H9 (cell line): ENCODE measurements at regions not wholly inside any gene's neighbourhood (a gene's known extent, or its start where the extent isn't known, plus 50 kb on each side); places are given as distances from the start of the nearest gene placed in this dataset.

ENCODE experiments used
- DNase-seq: peaks from one replicate; pipeline ENCODE4 v3.0.0-alpha.2; 2017
- H2AFZ ChIP-seq: one replicate; pipeline ENCODE4 v1.6.1; 2013; ENCODE audit warnings: mild to moderate bottlenecking, low read length, control low read depth, moderate library complexity
- H2AK5ac ChIP-seq: 2 replicates; pipeline ENCODE4 v1.6.1; 2013; ENCODE audit warnings: low read length, control low read depth, mixed read lengths; ENCODE audit not compliant: insufficient read length
- H2BK120ac ChIP-seq: one replicate; pipeline ENCODE4 v1.6.1; 2013; ENCODE audit warnings: low read depth, mild to moderate bottlenecking, low read length, control low read depth, inconsistent platforms; ENCODE audit not compliant: poor library complexity, severe bottlenecking
- H2BK12ac ChIP-seq: 2 replicates; pipeline ENCODE4 v1.6.1; 2013; ENCODE audit warnings: low read length, control low read depth, mixed read lengths, low read depth; ENCODE audit not compliant: insufficient read length
- H2BK15ac ChIP-seq: 2 replicates; pipeline ENCODE4 v1.6.1; 2013; ENCODE audit warnings: low read depth, low read length, control low read depth
- H2BK20ac ChIP-seq: one replicate; pipeline ENCODE4 v1.6.1; 2013; ENCODE audit warnings: low read depth, mild to moderate bottlenecking, low read length, control low read depth, inconsistent platforms; ENCODE audit not compliant: poor library complexity, severe bottlenecking
- H2BK5ac ChIP-seq: 2 replicates; pipeline ENCODE4 v1.6.1; 2013; ENCODE audit warnings: low read length, control low read depth, mixed read lengths; ENCODE audit not compliant: insufficient read length
- H3K14ac ChIP-seq: 2 replicates; pipeline ENCODE4 v1.6.1; 2013; ENCODE audit warnings: low read length, control low read depth; ENCODE audit not compliant: insufficient read depth
- H3K18ac ChIP-seq: 2 replicates; pipeline ENCODE4 v1.6.1; 2013; ENCODE audit warnings: low read depth, mild to moderate bottlenecking, mixed read lengths, low read length, control low read depth; ENCODE audit not compliant: insufficient read length
- H3K23ac ChIP-seq: 2 replicates; pipeline ENCODE4 v1.6.1; 2013; ENCODE audit warnings: low read length, control low read depth, mixed read lengths, low read depth; ENCODE audit not compliant: insufficient read length
- H3K23me2 ChIP-seq: 2 replicates; pipeline ENCODE4 v1.6.1; 2013; ENCODE audit warnings: low read depth, mild to moderate bottlenecking, mixed read lengths, low read length, control low read depth; ENCODE audit not compliant: insufficient read length, poor library complexity, severe bottlenecking
- H3K27ac ChIP-seq: 2 replicates; pipeline ENCODE4 v1.5.1; 2013; ENCODE audit warnings: low read length, control low read depth, mixed read lengths, low read depth; ENCODE audit not compliant: insufficient read length
- H3K27me3 ChIP-seq: 2 replicates; pipeline ENCODE4 v1.6.1; 2013; ENCODE audit warnings: low read length, control low read depth, inconsistent platforms; ENCODE audit not compliant: insufficient read depth
- H3K4ac ChIP-seq: 2 replicates; pipeline ENCODE4 v1.6.1; 2013; ENCODE audit warnings: low read depth, mild to moderate bottlenecking, control low read depth, inconsistent platforms, low read length, moderate library complexity
- H3K4me1 ChIP-seq: 2 replicates; pipeline ENCODE4 v1.6.1; 2013; ENCODE audit warnings: low read length, control low read depth, inconsistent platforms; ENCODE audit not compliant: insufficient read depth
- H3K4me2 ChIP-seq: 2 replicates; pipeline ENCODE4 v1.6.1; 2013; ENCODE audit warnings: low read length, control low read depth, mixed read lengths; ENCODE audit not compliant: insufficient read length, insufficient read depth
- H3K56ac ChIP-seq: 2 replicates; pipeline ENCODE4 v1.6.1; 2013; ENCODE audit warnings: low read depth, mild to moderate bottlenecking, mixed read lengths, low read length, control low read depth; ENCODE audit not compliant: insufficient read length
- H3K79me1 ChIP-seq: 2 replicates; pipeline ENCODE4 v1.6.1; 2013; ENCODE audit warnings: low read depth, mild to moderate bottlenecking, moderate library complexity, low read length, control low read depth, inconsistent platforms; ENCODE audit not compliant: insufficient read depth, poor library complexity, severe bottlenecking
- H3K79me2 ChIP-seq: 2 replicates; pipeline ENCODE4 v1.6.1; 2013; ENCODE audit warnings: low read length, control low read depth, inconsistent platforms; ENCODE audit not compliant: insufficient read depth
- H3K9ac ChIP-seq: 2 replicates; pipeline ENCODE4 v1.6.1; 2013; ENCODE audit warnings: low read length, control low read depth, mixed read lengths; ENCODE audit not compliant: insufficient read length; ENCODE audit errors: extremely low read depth
- H3K9me3 ChIP-seq: one replicate; pipeline ENCODE4 v1.6.1; 2013; ENCODE audit warnings: low read depth, low read length, inconsistent platforms; ENCODE audit not compliant: control insufficient read depth
- H3T11ph ChIP-seq: one replicate; pipeline ENCODE4 v1.6.1; 2013; ENCODE audit warnings: mild to moderate bottlenecking, low read length, control low read depth, inconsistent platforms
- H4K20me1 ChIP-seq: one replicate; pipeline ENCODE4 v1.6.1; 2013; ENCODE audit not compliant: control insufficient read depth, insufficient read length, insufficient read depth
- H4K5ac ChIP-seq: 2 replicates; pipeline ENCODE4 v1.6.1; 2013; ENCODE audit warnings: low read depth, mild to moderate bottlenecking, mixed read lengths, low read length, control low read depth; ENCODE audit not compliant: insufficient read length
- H4K8ac ChIP-seq: replicated peaks from 2 replicates; pipeline ENCODE4 v1.6.1; 2013; ENCODE audit warnings: low read length, control low read depth, mixed read lengths, low read depth; ENCODE audit not compliant: insufficient read length
- H4K91ac ChIP-seq: 2 replicates; pipeline ENCODE4 v1.6.1; 2013; ENCODE audit warnings: low read depth, mild to moderate bottlenecking, moderate library complexity, mixed read lengths, low read length, control low read depth; ENCODE audit not compliant: insufficient read length
- H3K27ac Mint-ChIP-seq, 3 experiments: 2 replicates in 2 of 3; 3 replicates in 1 of 3; pipeline ENCODE4 v1.8.0; 2020 to 2021; ENCODE audit warnings: mixed read lengths in 3 of 3, mild to moderate bottlenecking in 1 of 3, moderate library complexity in 1 of 3
- H3K27me3 Mint-ChIP-seq: 2 replicates; pipeline ENCODE4 v1.8.0; 2021; ENCODE audit warnings: low read depth, mild to moderate bottlenecking, moderate library complexity, mixed read lengths
- H3K36me3 Mint-ChIP-seq, 3 experiments: 2 replicates in 2 of 3; 3 replicates in 1 of 3; pipeline ENCODE4 v1.8.0; 2020 to 2021; ENCODE audit warnings: low read depth in 3 of 3, mixed read lengths in 3 of 3; ENCODE audit not compliant: insufficient read depth in 1 of 3
- H3K4me1 Mint-ChIP-seq, 2 experiments: 2 replicates each; pipeline ENCODE4 v1.8.0; 2020; ENCODE audit warnings: mixed read lengths in 2 of 2
- H3K4me3 Mint-ChIP-seq, 2 experiments: 2 replicates in 1 of 2; 3 replicates in 1 of 2; pipeline ENCODE4 v1.8.0; 2020 to 2021; ENCODE audit warnings: mild to moderate bottlenecking in 2 of 2, mixed read lengths in 2 of 2, moderate library complexity in 1 of 2
- H3K9me3 Mint-ChIP-seq, 2 experiments: 2 replicates in 1 of 2; 3 replicates in 1 of 2; pipeline ENCODE4 v1.8.0; 2020; ENCODE audit warnings: mild to moderate bottlenecking in 2 of 2, mixed read lengths in 2 of 2, moderate library complexity in 1 of 2
- CTCF ChIP-seq: fragments of 200-600 bp; sonication (generic); conservative IDR thresholded peaks from 3 replicates; pipeline ENCODE4 v1.8.0; 2021; ENCODE audit warnings: antibody characterized with exemption, mild to moderate bottlenecking
- WGBS: extraction: QIAGEN DNeasy Blood & Tissue Kit; methylation state at CpG from one replicate; pipeline ENCODE4 v1.1.7; 2013; ENCODE audit warnings: missing lambda C conversion rate, low lambda C conversion rate, mixed read lengths; ENCODE audit not compliant: insufficient read length; ENCODE audit errors: extremely low coverage; 5-methylcytosine and 5-hydroxymethylcytosine counted together

GRCh38 chr1:79847700-79848099, 841.2 kb upstream of the ADGRL4 start:
- WGBS: no CpG with 5 or more reads among the region's 5 CpGs
- H3K27ac Mint-ChIP-seq: no peak overlapping the region
- H3K9me3 ChIP-seq: no peaks in the 10 kb centered on the region
- 0 out of 2 replicates have a peak, but pooled peaks cover 2% of the 10 kb centered on the region for H3K4me1 ChIP-seq
- H3K9ac ChIP-seq: no peak overlapping the region
- no peaks in the 10 kb centered on the region for H3K27me3 ChIP-seq
- H2BK5ac ChIP-seq: no peak overlapping the region
- no peak overlapping the region for H4K91ac ChIP-seq
- no peak overlapping the region for H3K14ac ChIP-seq
- no peaks in the 10 kb centered on the region for H3K9me3 Mint-ChIP-seq
- H3K27me3 Mint-ChIP-seq: no peaks in the 10 kb centered on the region
- H3K4me3 Mint-ChIP-seq: no peak overlapping the region
- H3K4me1 Mint-ChIP-seq: peaks cover 3 to 12% of the 10 kb centered on the region in 2 experiments; a peak in 2 of 4 replicates
- no peaks in the 10 kb centered on the region for H4K20me1 ChIP-seq
- no peaks in the 10 kb centered on the region for H3K79me1 ChIP-seq
- H3K36me3 Mint-ChIP-seq: no peaks in the 10 kb centered on the region
- no peak overlapping the region for H3K23ac ChIP-seq
- H3K4ac ChIP-seq: no peak overlapping the region
- H4K5ac ChIP-seq: no peak overlapping the region
- H2BK20ac ChIP-seq: no peak overlapping the region
- no peak overlapping the region for H3K56ac ChIP-seq
- H3K27ac ChIP-seq: no peak overlapping the region
- no peak overlapping the region for H3K18ac ChIP-seq
- DNase-seq: no peak
- H3T11ph ChIP-seq: no peak overlapping the region
- H2AK5ac ChIP-seq: no peak overlapping the region
- H3K23me2 ChIP-seq: no peaks in the 10 kb centered on the region
- H2AFZ ChIP-seq: no peak overlapping the region
- no peaks in the 10 kb centered on the region for H3K79me2 ChIP-seq
- H2BK15ac ChIP-seq: no peak overlapping the region
- no peak overlapping the region for H2BK120ac ChIP-seq
- H3K4me2 ChIP-seq: no peak overlapping the region
- H2BK12ac ChIP-seq: no peak overlapping the region
- no peak for TF ChIP-seq CTCF
- no peak overlapping the region for H4K8ac ChIP-seq
